Fibroblast of lung (primary cell): ENCODE measurements at regions not wholly inside any gene's neighbourhood (a gene's known extent, or its start where the extent isn't known, plus 50 kb on each side); places are given as distances from the start of the nearest gene placed in this dataset.

Source experiments
- DNase-seq, 2 donors: peaks; one replicate each; pipeline versions ENCODE4 v3.0.0 to v3.0.0-alpha.2; 2010; ENCODE audit warnings: low read depth in 2 of 2
- H2AFZ ChIP-seq: 2 replicates; pipeline ENCODE4 v1.5.1; 2012; ENCODE audit warnings: low read length, control low read depth, inconsistent platforms
- H3K27ac ChIP-seq: 2 replicates; pipeline ENCODE4 v1.5.1; 2011; ENCODE audit warnings: low read length, control low read depth; ENCODE audit not compliant: insufficient read depth
- H3K27me3 ChIP-seq: 2 replicates; pipeline ENCODE4 v1.5.1; 2011; ENCODE audit warnings: mild to moderate bottlenecking, low read length; ENCODE audit not compliant: control insufficient read depth, insufficient read depth
- H3K36me3 ChIP-seq: 2 replicates; pipeline ENCODE4 v1.5.1; 2011; ENCODE audit warnings: low read length; ENCODE audit not compliant: control insufficient read depth, insufficient read depth
- H3K4me1 ChIP-seq: 2 replicates; pipeline ENCODE4 v1.5.1; 2011; ENCODE audit warnings: low read length; ENCODE audit not compliant: control insufficient read depth, insufficient read depth; ENCODE audit errors: extremely low read depth
- H3K4me2 ChIP-seq: 2 replicates; pipeline ENCODE4 v1.5.1; 2011; ENCODE audit warnings: low read length, control low read depth; ENCODE audit not compliant: insufficient read depth; ENCODE audit errors: extremely low read depth
- H3K4me3 ChIP-seq, 4 experiments: fragments of 200-600 bp in 1 of 4; sonication (generic) in 1 of 4; replicated peaks in 1 of 4; 2 replicates each; pipeline ENCODE4 v1.5.1; 2011 to 2016; ENCODE audit warnings: low read length in 4 of 4, low read depth in 3 of 4, mild to moderate bottlenecking in 3 of 4, control low read depth in 2 of 4, inconsistent platforms in 1 of 4, mixed read lengths in 1 of 4; ENCODE audit not compliant: insufficient read depth in 1 of 4; ENCODE audit errors: control extremely low read depth in 1 of 4
- H3K79me2 ChIP-seq: 2 replicates; pipeline ENCODE4 v1.5.1; 2012; ENCODE audit warnings: mild to moderate bottlenecking, low read length, inconsistent platforms; ENCODE audit not compliant: control insufficient read depth, insufficient read depth
- H3K9ac ChIP-seq: 2 replicates; pipeline ENCODE4 v1.5.1; 2011; ENCODE audit warnings: mild to moderate bottlenecking, low read length, control low read depth; ENCODE audit not compliant: insufficient read depth
- H3K9me3 ChIP-seq: 2 replicates; pipeline ENCODE4 v1.5.1; 2012; ENCODE audit warnings: low read depth, low read length; ENCODE audit not compliant: control insufficient read depth, insufficient read depth
- H4K20me1 ChIP-seq: 2 replicates; pipeline ENCODE4 v1.5.1; 2011; ENCODE audit warnings: low read length; ENCODE audit not compliant: control insufficient read depth, insufficient read depth; ENCODE audit errors: extremely low read depth
- EZH2 ChIP-seq: IDR thresholded peaks from 2 replicates; pipeline ENCODE4 v1.5.1; 2012; ENCODE audit warnings: low read length, control low read depth, mild to moderate bottlenecking; ENCODE audit errors: missing control alignments
- TF ChIP-seq, protein P1 (sequence below), 2 donors: IDR thresholded peaks in 1 of 2; conservative IDR thresholded peaks in 1 of 2; 1 replicate in 1 of 2; 2 replicates in 1 of 2; pipeline ENCODE4 v1.5.1; 2011 to 2012; ENCODE audit warnings: low read length in 2 of 2, control low read depth in 1 of 2, inconsistent platforms in 1 of 2, low read depth in 1 of 2, mild to moderate bottlenecking in 1 of 2

DNA sequence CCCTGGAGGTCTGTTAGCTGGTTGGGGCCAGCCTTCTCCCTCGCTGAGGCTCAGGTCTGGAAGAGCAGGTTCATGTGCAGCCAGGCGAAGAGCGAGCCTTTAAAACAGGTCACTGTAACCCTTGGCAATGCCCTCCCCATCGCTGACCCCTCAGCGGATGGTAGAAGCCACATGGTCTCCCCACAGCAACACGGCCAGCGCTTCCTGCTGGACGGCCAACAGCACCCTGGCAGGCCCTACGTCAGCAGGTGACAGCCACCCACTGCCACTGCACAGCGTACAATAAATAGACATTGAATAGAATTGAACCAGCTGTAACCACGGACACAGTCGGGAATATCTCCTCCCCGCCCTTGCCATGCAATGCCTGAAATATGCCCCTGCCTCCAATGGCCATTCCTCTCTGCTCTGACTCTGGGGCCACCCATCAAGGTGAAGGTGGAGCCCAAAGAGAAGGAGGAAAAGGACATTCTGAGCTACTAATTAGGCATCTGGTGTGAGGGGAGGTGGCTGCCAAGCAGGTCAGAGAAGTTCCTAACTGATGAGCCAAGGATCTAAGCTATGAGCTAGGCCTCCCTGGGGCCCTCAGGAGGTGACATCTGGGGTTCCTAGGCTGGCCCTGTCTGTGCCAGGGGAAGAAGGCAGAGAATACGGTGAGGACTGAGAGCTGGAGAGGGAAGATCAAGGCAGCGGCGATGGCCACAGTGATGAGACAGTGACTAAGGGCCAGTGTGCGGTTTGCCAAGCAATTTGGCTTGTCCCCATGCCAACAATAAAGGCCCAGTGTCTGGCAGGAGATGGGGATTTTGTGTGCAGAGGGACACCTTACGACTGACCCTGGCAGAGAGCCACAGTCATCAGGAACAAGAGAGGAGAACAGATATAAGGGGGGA is 202.3 kb downstream of the BCOR start:
- H3K27ac ChIP-seq, result no peak overlapping the region
- no peak overlapping the region for H3K4me3 ChIP-seq
- H3K36me3 ChIP-seq, result no peaks in the 10 kb centered on the region
- H3K79me2 ChIP-seq, result no peaks in the 10 kb centered on the region
- no peak for DNase-seq
- H2AFZ ChIP-seq, result no peak overlapping the region
- no peak overlapping the region for H3K4me2 ChIP-seq
- H3K27me3 ChIP-seq, result no peaks in the 10 kb centered on the region
- H3K4me1 ChIP-seq, result peaks cover 4% of the 10 kb centered on the region
- no peaks in the 10 kb centered on the region for H3K9me3 ChIP-seq
- no peak overlapping the region for H3K9ac ChIP-seq
- no peaks in the 10 kb centered on the region for H4K20me1 ChIP-seq
- TF ChIP-seq EZH2, result no peak
- TF ChIP-seq, protein P1, sequence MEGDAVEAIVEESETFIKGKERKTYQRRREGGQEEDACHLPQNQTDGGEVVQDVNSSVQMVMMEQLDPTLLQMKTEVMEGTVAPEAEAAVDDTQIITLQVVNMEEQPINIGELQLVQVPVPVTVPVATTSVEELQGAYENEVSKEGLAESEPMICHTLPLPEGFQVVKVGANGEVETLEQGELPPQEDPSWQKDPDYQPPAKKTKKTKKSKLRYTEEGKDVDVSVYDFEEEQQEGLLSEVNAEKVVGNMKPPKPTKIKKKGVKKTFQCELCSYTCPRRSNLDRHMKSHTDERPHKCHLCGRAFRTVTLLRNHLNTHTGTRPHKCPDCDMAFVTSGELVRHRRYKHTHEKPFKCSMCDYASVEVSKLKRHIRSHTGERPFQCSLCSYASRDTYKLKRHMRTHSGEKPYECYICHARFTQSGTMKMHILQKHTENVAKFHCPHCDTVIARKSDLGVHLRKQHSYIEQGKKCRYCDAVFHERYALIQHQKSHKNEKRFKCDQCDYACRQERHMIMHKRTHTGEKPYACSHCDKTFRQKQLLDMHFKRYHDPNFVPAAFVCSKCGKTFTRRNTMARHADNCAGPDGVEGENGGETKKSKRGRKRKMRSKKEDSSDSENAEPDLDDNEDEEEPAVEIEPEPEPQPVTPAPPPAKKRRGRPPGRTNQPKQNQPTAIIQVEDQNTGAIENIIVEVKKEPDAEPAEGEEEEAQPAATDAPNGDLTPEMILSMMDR (conservative IDR thresholded peaks at IDR 0.05 in 1 of 2, IDR thresholded peaks at IDR 0.05 in 1 of 2; ENCODE audit: low read depth in 1 of 2, low read length in 2 of 2), result no peak

DNA sequence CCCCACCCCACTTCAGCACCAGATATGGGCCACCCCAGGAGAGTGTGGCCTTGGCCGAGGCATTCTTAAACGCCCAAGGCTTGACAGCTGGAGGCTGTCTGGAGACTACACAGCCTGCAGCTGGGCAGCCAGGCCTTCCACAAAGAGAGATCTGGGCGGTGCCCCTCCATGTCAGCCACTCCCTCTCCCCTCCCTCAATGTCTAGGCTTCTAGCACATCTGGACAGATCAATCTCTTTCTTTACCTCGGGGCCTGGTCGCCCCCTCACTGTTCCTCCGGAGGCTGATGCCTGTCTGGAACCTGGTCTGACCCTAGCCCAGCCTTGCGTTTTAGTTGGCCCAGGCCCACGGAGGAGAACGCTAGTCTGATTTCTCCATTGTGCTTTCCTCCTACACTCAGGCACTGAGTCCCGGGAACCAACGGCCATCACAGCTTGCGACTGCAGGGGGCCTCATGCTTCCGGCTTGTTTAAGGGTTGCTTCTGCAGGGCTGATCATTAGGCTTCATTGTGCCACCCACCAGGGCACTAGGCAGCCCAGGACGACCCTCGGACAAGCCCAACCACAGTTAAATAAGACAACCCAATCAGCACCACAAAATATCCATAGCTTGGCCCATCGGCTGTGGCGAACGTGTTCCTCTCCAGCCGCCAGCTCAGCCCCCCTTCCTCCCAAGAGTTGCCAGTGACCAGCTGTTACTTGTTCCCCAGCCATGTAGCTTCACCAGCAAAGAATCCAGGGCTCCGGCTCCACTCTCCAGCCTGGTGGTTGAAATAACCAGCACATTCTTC is 200.6 kb downstream of the BCOR start:
- H3K27me3 ChIP-seq, result no peaks in the 10 kb centered on the region
- H3K9me3 ChIP-seq, result no peaks in the 10 kb centered on the region
- H3K4me2 ChIP-seq, result peak overlapping the region; percentile 23
- TF ChIP-seq EZH2, result no peak
- TF ChIP-seq, protein P1 (conservative IDR thresholded peaks at IDR 0.05 in 1 of 2, IDR thresholded peaks at IDR 0.05 in 1 of 2; ENCODE audit: low read depth in 1 of 2, low read length in 2 of 2), result peak in 1 of 2 donors; percentile 20
- DNase-seq, result peak; percentile 67 to 82
- H3K79me2 ChIP-seq, result no peaks in the 10 kb centered on the region
- H3K36me3 ChIP-seq, result no peaks in the 10 kb centered on the region
- H3K4me3 ChIP-seq, result no peak overlapping the region
- no peaks in the 10 kb centered on the region for H4K20me1 ChIP-seq
- H3K4me1 ChIP-seq, result peaks cover 4% of the 10 kb centered on the region
- peak overlapping the region; percentile 50 for H3K27ac ChIP-seq
- peak overlapping the region; percentile 41 for H2AFZ ChIP-seq
- no peak overlapping the region for H3K9ac ChIP-seq

- peak overlapping the region; percentile 23 for H3K4me2 ChIP-seq
- peaks cover 4% of the 10 kb centered on the region for H3K4me1 ChIP-seq
- H3K4me3 ChIP-seq, result no peak overlapping the region
- no peaks in the 10 kb centered on the region for H3K79me2 ChIP-seq
- no peaks in the 10 kb centered on the region for H3K36me3 ChIP-seq
- no peak overlapping the region for H3K27ac ChIP-seq
- no peak overlapping the region for H2AFZ ChIP-seq
- no peak for DNase-seq
- TF ChIP-seq, protein P1 (conservative IDR thresholded peaks at IDR 0.05 in 1 of 2, IDR thresholded peaks at IDR 0.05 in 1 of 2; ENCODE audit: low read depth in 1 of 2, low read length in 2 of 2), result no peak
- TF ChIP-seq EZH2, result no peak
- H3K9me3 ChIP-seq, result no peaks in the 10 kb centered on the region
- H3K27me3 ChIP-seq, result no peaks in the 10 kb centered on the region
- H4K20me1 ChIP-seq, result no peaks in the 10 kb centered on the region
- no peak overlapping the region for H3K9ac ChIP-seq
Measured at GRCh38 chrX:39897741-39898097, 200.0 kb downstream of the BCOR start.
